COLO829 (cell line): ENCODE measurements at regions not wholly inside any gene's neighbourhood (a gene's known extent, or its start where the extent isn't known, plus 50 kb on each side); places are given as distances from the start of the nearest gene placed in this dataset.
"Not testable (repeated sequence)": the region's sequence is repeated elsewhere in the genome, so short reads cannot be mapped to it uniquely, and the experiment has no call there.

Source experiments
- DNase-seq: peaks from one replicate; pipeline ENCODE4 v3.0.0; 2012; ENCODE audit warnings: low spot score

DNA sequence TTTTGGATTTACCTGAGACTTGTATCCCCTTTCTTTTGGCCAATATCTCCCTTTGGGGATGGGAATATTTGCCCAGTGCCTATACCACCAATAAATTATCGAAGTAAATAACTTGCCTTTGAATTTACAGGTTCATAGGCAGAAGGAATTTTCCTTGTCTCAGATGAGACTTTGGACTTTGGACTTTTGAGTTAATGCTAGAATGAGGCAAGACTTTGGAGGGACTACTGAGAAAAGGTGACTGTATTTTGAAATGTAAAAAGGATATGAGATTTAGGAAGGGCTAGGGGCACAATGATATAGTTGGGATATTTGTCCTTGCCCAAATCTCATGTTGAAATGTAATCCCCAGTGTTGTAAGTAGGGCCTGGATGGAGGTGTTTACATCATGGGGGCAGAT is 384.5 kb upstream of the GHITM start:
- no peak for DNase-seq

DNA sequence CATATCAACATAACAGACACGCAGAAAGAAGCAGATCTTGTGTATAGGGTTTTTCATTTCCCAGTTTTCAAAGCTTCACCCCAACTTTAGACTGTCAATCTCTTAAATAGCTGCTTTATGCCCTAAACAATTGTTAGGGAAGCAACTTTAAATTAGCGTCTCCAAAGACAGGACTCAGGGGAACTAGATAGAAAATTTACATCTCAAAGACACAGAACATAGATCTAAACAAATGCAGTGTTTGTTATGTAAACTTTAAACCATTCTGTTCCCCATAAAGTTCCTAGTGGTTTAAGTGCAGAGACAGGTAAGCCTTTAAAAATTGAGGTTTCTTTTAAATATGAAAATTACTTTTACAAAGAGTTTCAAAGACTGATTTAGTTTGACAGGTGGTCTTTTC is 379.2 kb upstream of the GHITM start:
- no peak for DNase-seq

DNA sequence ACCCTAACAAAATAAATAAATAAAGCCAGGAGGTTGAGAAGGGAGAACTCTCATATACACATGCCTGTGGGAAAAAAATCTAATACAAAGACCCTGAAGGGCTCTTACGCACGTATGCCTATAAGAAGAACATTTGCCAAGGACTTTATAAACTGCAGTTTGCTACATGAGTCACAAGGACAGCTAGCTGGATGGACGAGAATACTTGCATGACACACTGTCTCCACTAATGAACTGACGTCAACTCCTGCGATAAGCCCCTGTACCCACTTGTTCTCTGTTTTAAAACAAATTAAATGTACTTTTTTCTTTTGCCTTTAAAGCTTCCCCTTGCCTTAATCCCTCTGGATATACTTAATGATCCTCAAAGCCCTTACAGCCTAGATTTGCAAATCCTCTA is 374.6 kb upstream of the GHITM start:
- DNase-seq, result no peak

DNA sequence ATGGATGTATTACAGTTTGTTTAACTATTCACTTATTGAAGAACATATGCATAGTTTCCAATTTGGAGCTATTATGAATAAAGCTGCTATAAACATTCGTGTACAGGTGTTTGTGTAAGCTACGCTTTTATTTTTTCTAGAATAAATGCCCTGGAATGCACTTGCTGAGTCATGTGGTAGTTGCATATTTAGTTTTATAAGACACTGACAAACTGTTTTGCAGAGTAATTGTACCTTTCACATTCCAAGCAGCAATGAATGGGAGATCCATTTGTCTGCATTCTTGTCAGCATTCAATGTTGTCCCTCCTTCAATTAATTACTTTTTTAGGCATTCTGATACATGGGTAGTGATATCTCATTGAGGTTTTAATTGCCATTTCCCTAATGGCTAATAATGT is 373.6 kb upstream of the GHITM start:
- no peak for DNase-seq

DNA sequence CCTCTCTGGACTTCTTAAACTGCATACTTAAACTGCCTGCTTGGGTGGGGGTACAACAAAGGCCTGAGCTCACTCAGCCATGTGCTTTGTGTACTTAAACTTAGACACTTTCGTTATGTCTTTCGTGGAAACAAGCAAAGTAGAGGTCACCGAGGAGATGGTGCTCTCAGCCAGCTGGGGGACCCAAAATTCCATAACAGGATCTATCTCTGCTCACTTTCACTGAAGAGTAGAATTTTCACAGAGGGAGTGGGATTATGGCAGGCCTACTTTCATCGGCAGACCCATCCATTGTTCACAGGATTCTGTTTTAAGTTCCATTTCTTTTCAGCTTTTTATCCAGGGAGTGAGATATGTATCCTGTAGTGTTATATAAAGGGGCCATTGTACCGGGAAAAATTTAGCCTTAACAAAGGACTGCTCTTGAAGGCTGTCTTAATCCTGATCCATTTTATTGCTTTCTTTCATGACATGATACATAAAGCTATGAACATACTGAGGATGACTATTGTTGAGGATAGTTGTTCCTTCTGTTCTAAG is 370.0 kb upstream of the GHITM start:
- DNase-seq, result no peak

DNA sequence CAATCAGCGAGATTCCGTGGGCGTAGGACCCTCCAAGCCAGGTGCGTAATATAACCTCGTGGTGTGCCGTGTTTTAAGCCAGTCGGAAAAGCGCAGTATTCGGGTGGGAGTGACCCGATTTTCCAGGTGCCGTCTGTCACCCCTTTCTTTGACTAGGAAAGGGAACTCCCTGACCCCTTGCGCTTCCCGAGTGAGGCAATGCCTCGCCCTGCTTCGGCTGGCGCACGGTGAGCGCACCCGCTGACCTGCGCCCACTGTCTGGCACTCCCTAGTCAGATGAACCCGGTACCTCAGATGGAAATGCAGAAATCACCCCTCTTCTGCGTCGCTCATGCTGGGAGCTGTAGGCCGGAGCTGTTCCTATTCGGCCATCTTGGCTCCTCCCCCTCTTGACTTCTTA is 352.6 kb upstream of the GHITM start:
- not testable (repeated sequence) for DNase-seq

DNA sequence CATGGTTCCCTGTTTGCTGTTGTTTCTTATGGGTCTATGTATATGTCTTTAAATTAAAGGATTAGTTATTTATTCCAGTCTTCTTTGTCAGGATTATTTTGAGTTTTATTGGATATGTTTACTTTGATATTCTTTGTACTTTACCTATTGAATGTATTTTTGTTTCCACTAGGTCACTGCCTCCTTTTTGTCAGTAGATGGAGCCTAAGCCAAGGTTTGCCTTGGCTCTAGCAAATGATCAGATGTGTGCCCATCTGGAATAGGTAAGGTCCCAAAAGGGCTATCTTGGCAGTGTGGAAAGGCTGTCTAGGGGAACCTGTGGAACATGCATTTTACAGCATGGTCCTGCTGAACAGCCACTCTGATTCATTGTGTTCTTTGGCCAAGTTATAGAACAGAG is 337.3 kb upstream of the GHITM start:
- no peak for DNase-seq

DNA sequence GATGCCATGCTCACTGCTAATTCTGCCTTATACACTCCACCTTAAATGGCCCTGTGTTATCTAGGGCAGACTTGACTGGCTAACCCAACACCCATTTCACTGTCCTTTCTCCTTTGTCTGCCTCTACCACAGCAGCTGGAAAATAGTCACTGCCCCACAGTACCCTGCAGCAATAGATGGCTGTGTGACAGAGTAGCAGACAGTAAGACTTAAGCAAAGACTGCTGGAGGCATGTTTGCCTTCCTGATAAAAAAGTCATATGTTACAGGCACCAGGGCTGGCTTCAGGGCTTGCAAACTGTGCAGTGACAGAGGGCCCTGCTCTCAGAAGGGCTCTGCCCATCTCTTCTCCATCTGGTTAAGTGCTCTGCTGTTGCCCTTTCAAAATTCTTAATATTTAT is 332.6 kb upstream of the GHITM start:
- DNase-seq, result no peak

DNA sequence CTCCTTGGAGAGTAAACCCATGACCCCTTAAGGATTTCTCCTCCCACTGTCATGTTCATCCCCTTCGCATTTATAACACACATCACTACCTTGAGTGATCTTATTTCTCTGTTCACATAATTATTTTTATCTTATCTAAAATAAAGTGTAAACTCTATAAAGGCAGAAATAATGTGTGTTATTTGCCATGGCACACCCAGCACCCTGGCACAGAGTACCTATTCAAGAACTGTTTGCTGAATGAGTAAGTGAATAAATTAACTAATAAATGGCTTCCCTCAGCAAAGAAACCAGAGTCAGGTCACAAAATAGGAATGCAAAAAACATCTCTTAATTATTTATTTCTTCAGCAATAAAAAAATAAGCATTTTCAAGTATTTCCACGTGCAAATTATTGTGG is 330.3 kb upstream of the GHITM start:
- DNase-seq, result no peak

DNA sequence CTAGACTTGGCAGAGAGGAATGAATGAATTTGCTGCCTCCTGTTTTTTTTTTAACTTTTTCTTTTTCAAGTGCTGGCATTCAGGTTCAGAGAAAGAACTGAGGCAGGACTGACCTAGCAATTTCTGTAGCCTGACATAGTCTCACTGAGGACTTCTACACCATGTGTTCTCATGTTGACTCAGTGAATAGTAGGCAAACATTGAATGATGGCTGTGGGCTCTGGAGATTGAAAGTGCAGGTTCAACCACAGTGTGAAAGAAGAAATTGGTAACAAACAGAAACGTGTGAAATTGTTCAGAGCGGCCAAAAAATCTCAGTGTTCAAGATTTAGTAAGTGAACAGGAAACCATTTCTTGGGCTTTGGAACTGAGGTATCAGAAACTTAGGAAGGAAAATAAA is 322.4 kb upstream of the GHITM start:
- DNase-seq, result no peak

DNA sequence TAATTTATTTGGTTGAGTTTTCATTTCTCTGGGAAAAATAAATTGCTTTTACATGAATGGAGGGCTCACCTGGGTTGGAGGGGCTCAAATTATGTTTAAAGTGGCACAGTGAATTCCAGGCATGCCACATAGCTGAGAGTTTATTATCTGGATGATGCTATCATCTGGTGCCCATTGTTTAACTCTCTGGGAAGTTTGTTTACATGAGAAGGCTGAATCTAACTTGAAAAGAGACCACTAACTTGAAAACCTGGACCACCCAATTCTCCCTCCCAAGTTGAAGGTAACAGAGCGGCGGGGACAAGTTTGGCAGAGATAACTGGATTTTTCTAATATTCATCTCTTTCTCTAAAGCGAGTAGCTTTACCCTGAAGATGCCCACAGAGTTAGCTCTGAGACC is 321.5 kb upstream of the GHITM start:
- DNase-seq, result no peak

DNA sequence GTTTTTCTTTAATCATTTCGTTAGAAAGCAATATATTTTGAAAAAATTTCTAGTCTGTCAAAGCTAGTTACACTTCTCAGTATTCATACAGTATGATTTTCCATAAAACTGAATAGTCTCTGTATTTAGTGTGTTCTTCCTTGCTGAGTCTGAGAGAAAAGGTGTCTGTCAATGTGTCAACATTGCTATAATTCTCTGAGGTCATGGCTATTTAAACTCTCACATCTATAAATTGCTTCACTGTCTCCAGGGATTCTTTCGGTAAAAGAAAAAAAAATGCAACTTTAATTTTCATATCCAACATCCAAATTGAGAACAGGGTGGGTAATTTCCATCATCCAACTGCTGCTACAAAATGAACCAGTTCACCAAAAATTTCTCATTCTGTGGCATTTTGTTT is 319.7 kb upstream of the GHITM start:
- DNase-seq, result no peak

DNA sequence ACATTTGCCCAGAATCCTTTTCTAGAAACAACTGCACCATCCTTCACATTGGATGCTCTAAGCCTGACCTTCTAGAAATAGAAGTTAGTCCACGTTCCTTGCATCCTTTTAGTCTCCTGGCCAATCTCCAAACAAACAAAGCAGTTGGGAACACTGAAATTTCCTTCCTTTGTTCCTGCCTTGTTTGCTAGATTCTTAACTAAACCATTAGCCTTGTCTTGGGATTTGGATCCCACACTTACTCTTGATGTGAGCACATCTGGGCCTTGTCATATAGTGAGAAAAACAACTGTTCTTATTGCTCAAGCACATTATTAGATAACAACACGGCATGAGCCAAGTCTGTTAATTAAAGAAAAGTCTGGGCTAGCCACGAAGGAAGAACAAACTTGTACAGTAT is 319.3 kb upstream of the GHITM start:
- DNase-seq, result no peak

DNA sequence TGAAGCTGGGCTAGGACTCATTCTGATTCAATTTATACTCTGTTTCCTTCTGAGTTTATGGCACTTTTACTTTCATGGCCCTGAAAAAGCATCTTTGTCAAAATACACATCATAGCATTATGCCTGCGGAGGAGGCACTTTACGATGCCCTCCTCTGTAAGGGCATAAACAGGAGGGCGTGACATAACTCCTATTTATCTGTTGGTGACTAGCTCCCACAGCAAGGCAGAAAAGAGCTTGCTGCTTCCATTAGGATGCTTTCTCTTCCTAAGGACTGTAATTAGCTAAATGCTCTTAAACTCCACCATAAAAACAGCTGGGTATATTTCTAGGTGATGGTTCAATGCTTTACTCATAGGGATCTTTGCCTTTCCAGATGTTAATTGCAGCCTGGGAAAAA is 315.2 kb upstream of the GHITM start:
- DNase-seq, result no peak

DNA sequence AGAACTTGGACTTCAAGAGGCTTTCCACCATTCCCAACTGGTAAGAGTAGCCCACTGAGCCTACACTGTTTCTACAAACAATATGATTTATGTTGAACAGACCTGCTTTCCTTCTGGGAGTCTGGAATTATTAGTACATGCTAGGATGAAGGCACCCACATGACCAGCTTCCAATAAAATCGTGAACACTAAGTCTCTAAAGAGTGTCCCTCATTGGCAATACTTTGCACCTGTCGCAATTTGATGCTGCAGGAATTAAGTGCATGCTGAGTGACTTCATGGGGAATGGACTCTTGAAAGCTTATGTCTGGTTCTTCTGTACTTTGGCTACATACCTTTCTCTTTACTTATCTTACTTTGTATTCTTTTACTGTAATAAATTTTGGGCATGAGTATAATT is 305.2 kb upstream of the GHITM start:
- no peak for DNase-seq

DNA sequence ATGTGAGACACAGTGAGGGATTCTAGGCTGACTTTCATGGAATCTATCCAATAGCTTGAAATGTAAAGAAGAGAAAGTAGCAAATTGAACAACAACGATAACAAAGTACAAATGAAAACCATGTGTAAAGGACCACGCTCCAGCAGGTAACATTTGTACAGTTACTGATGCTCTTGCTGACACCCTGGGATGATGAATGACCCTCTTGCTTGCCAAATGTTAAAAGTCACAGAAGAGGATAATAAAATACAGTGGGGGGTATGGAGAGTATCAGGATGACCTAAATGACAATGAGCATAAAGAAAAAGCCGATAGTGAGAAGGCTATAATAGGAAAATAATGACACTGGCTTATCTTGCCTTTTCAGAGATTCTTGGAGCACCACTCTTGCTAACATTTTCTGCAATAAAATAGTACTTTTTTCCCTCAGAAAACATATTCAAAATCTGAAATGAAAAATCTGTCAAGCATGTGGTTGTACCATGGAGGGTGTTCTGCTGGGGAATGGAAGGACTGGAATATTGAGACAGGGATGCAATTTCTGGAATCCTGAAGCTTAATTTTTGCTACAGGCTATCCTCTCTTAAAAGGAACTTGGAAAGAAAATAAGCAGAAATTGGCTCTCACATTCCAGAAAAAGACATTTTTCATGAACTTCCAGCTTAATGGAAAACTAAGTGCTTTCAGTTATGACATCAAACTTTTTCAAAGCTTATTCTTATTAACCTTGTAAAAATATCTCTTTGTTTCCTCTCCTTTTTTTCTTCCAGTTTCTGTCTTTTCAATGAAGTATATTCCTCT is 303.2 kb upstream of the GHITM start:
- no peak for DNase-seq

DNA sequence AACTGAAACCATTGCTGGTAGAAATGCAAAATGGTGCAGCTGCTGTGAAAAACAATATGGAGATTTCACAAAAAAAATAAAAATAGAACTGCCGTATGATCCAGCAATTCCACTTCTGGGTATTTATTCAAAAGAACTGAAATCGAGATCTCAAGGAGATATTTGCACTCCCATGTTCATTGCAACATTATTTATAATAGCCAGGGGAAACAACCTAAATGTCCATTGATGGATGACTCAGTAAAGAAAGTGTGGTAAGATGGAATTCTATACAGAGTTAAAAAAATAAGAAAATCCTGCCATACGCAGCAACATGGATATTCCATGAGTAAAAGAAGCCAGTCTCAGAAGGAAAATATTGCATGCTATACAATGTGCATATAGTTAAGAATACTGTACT is 290.6 kb upstream of the GHITM start:
- DNase-seq, result no peak

DNA sequence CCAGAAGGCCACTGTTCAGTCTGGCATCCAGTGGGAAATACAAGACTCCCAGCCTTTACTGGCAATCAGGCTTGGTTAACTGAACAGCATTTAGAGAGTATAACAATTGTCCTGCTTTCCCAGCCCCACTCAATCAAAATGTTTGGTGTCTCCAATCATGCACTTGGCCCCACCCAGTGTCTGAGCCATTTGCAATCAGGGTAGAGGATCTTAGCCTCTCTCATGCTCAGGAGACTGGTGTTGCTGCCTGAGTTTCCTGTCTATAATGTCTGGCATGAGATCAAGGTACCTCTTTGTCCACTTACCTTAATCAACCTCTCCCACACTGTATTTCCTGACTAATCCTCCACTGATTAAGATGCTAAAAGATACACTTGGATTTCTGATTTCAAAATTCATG is 290.2 kb upstream of the GHITM start:
- no peak for DNase-seq

DNA sequence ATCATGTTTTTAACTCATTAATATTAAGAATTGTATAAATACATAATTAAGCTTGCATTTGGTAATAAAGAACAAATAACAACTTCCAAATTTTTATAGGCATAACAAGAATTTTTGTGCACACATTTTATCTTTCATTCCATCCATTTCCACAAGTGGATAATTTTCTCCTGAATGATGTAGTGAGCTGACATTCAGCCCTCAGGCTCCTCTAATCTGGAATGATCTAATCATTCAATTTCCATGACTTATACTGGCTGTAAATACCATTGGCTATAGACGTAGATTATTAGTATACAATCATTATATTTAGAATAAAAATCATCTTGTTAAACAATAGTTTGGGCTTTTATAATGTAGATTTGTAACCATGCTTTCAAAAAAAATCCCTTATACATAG is 287.2 kb upstream of the GHITM start:
- no peak for DNase-seq

DNA sequence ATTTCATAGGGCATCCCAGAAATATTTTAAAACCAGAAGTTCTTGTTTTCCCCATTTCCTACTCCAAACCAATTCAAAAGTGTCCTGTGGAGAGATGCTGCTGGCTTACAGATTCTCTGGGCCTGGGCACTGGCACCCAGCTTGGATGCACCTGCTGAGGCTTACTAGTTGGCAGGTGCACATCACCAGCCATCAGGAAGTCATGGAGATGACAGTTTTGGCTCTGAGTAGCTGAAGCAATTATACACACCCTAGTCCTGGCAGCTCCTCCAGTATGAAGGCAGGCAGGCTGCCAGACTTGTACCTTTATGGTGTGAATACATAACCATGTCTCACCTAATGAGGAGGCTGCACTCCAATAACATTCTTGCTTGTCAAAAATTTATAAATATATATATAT is 276.6 kb upstream of the GHITM start:
- DNase-seq, result no peak

DNA sequence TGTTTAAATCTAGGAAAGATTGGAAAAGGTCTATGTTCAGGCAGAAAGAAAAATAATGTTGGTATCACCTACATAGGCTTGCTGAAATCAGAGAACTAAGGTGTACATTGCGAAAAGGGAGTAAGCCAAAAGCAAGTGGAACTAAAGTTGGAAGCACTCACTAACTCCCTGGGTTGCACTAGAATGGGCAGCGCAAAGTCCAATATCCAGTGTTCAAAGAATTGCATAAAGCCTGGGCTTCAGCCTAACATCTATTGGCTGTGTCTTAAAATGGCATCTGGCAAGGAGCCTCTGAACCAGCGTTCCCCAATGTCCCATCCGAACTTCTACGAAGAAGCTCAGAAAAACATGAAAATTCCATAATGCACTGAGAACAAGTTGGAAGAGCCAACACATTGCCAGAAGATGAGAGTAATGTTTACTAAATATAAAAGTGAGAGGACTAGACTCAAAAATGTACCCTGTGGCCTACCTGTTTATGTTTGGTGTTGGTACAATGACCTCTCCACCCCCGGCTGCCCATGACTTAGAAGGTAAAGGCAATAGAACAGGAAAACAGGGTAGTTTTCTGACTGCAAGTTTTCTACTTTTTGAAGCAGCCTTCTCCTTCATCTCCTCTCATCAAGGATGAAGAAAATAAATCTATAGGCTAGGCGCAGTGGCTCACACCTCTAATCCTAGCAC is 275.9 kb upstream of the GHITM start:
- DNase-seq, result no peak

DNA sequence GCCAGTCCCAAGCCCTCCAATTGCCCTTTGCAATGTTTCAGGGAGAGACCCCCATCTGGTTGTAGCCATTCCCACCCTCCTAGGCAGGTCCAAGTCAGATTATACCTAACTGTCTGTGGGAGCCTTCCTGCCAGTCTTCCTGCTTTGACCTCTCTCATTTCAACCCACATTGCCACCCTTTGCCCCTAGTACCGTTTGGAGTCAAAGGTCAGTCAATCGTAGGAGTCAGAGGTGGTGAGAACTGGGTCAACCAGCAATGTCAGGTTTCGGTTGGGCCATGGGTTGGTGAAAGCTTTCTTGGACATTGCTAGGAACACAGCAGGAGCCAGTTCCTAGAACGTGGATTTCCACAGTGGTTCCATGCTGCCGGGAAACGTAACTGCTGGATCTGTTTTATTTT is 269.4 kb upstream of the GHITM start:
- DNase-seq, result no peak

DNA sequence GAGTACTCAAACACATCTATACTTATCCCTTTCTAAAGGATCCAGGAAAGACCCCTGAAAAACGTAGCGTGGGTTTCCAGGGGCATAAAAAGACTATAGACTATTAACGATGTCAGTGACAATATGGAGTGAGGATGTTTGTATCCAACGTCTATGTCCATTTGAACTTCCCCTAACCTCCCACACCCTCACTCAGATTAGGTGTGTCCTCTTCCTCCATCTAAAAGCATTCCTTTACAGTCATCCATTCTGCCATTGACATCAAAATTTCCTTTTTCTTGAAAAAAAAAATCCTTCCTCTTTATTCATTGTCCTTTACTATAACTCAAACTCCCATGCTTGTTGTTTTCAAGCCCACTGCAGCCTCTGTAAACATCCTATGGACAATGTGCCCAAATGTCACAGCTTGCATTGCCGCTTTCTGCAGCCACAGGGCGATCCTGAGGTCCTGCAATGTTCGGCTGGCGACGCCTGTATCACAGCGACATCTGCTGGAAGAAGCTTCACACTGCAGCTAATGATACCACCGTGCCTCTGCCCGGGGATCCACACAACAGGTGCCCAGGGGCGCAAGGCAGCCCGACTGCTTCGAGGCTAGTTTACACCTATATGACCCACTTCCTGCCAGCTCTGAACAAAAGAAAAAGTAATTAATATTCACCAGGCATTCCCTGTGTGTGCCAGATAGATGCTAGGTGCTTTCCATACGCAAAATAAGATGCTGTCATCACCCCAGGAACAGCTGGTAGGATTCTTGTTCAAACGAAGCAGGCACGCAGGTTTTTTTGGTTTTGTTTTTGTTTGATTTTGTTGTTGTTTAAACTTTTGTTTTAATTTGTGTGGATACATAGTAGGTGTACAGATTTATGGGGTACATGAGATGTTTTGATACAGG is 267.9 kb upstream of the GHITM start:
- peak; percentile 36 for DNase-seq
